GM12878 (cell line): ENCODE measurements at regions not wholly inside any gene's neighbourhood (a gene's known extent, or its start where the extent isn't known, plus 50 kb on each side); places are given as distances from the start of the nearest gene placed in this dataset.

Experiments used
- ATAC-seq: fragments of 200-7000 bp; cut with Tn5 transposase; 3 replicates; pipeline ENCODE4 v1.9.1; 2020; ENCODE audit warnings: mild to moderate bottlenecking, moderate library complexity
- BruUV-seq: library from RNA; stranded (reverse); fragments of 400-500 nt; replicated peaks from 2 replicates; lab custom pipeline; 2021; lab: Mats Ljungman, UMichigan
- CTCF ChIA-PET: fragments of 300-600 bp; sonication (Branson Sonifier 250); formaldehyde crosslinking; extraction: SDS; loops from one replicate; lab custom pipeline; 2021; ENCODE audit warnings: inconsistent platforms; lab: Yijun Ruan, JAX
- POLR2A ChIA-PET: fragments of 350-600 bp; formaldehyde crosslinking; extraction: SDS; loops from one replicate; lab custom pipeline; 2021; ENCODE audit warnings: inconsistent platforms; lab: Charles Lee
- RAD21 ChIA-PET: fragments of 300-600 bp; sonication (Branson Sonifier 250); formaldehyde crosslinking; loops from one replicate; lab custom pipeline; 2023; ENCODE audit warnings: antibody characterized with exemption; ENCODE audit not compliant: unreplicated experiment; lab: Charles Lee
- SMC1A ChIA-PET: fragments of 300-600 bp; sonication (Branson Sonifier 250); formaldehyde crosslinking; loops from one replicate; lab custom pipeline; 2023; ENCODE audit not compliant: unreplicated experiment, uncharacterized antibody; lab: Charles Lee
- DNase-seq: peaks from one replicate; pipeline ENCODE4 v3.0.0-alpha.2; 2011; ENCODE audit warnings: low read depth, low spot score
- FAIRE-seq: peaks from 3 replicates; lab custom pipeline; 2011; peaks lifted over from hg19 to GRCh38; lab: Jason Lieb, UNC
- H2AFZ ChIP-seq: 2 replicates; pipeline ENCODE4 v1.6.0; 2011; ENCODE audit warnings: low read depth, low read length, control low read depth; ENCODE audit not compliant: control insufficient read depth
- H3K27ac ChIP-seq: 2 replicates; pipeline ENCODE4 v1.5.1; 2011; ENCODE audit warnings: control low read depth; ENCODE audit not compliant: control insufficient read depth, insufficient read depth
- H3K27me3 ChIP-seq, 2 experiments: replicated peaks in 1 of 2; 2 replicates each; pipeline versions ENCODE4 v1.6.0 to v1.6.1; 2011; ENCODE audit warnings: low read length in 1 of 2; ENCODE audit not compliant: control insufficient read depth in 2 of 2, insufficient read depth in 2 of 2
- H3K36me3 ChIP-seq, 2 experiments: 2 replicates each; pipeline ENCODE4 v1.5.1; 2011; ENCODE audit warnings: low read length in 1 of 2; ENCODE audit not compliant: control insufficient read depth in 2 of 2, insufficient read depth in 2 of 2
- H3K4me1 ChIP-seq: 2 replicates; pipeline ENCODE4 v1.6.1; 2011; ENCODE audit warnings: mild to moderate bottlenecking, low read length, moderate library complexity, mixed read lengths; ENCODE audit not compliant: control insufficient read depth, insufficient read depth
- H3K4me2 ChIP-seq: 2 replicates; pipeline ENCODE4 v1.6.0; 2011; ENCODE audit warnings: control low read depth; ENCODE audit not compliant: control insufficient read depth, insufficient read depth
- H3K4me3 ChIP-seq: fragments of 200-600 bp; sonication (generic); 2 replicates; pipeline ENCODE4 v1.5.1; 2016
- H3K79me2 ChIP-seq: 2 replicates; pipeline ENCODE4 v1.6.0; 2011; ENCODE audit warnings: low read length; ENCODE audit not compliant: control insufficient read depth, insufficient read depth
- H3K9ac ChIP-seq: 2 replicates; pipeline ENCODE4 v1.8.0; 2011; ENCODE audit warnings: low read length, control low read depth, mixed read lengths; ENCODE audit not compliant: control insufficient read depth, insufficient read depth
- H3K9me3 ChIP-seq: replicated peaks from 3 replicates; pipeline ENCODE4 v1.5.1; 2011; ENCODE audit warnings: mild to moderate bottlenecking, low read length; ENCODE audit not compliant: control insufficient read depth, insufficient read depth
- H4K20me1 ChIP-seq: 2 replicates; pipeline ENCODE4 v1.6.0; 2011; ENCODE audit not compliant: control insufficient read depth, insufficient read depth
- ATF2 ChIP-seq: IDR thresholded peaks from 2 replicates; pipeline ENCODE4 v1.6.1; 2012; ENCODE audit warnings: low read length, inconsistent platforms
- BACH1 ChIP-seq: fragments of 450-650 bp; IDR thresholded peaks from 2 replicates; pipeline ENCODE4 v1.6.1; 2017; ENCODE audit warnings: mild to moderate bottlenecking, borderline replicate concordance
- BCL11A ChIP-seq: IDR thresholded peaks from 2 replicates; pipeline ENCODE4 v1.6.1; 2011; ENCODE audit warnings: low read depth, low read length
- CHD1 ChIP-seq: IDR thresholded peaks from 2 replicates; pipeline ENCODE4 v1.6.1; 2012; ENCODE audit warnings: low read depth, low read length, improper control_type of control experiment
- IKZF2 ChIP-seq, 2 experiments: fragments of 450-650 bp; IDR thresholded peaks; 2 replicates each; pipeline ENCODE4 v1.6.1; 2017; ENCODE audit warnings: mild to moderate bottlenecking in 2 of 2, moderate library complexity in 2 of 2
- LARP7 ChIP-seq: fragments of 450-650 bp; IDR thresholded peaks from 2 replicates; pipeline ENCODE4 v1.6.1; 2017; ENCODE audit warnings: mild to moderate bottlenecking
- MTA2 ChIP-seq: fragments of 450-650 bp; IDR thresholded peaks from 2 replicates; pipeline ENCODE4 v1.6.1; 2016; ENCODE audit warnings: low read depth, mild to moderate bottlenecking, moderate library complexity
- NBN ChIP-seq: fragments of 450-650 bp; IDR thresholded peaks from 2 replicates; pipeline ENCODE4 v1.6.1; 2016
- RCOR1 ChIP-seq: conservative IDR thresholded peaks from 2 replicates; pipeline ENCODE4 v1.6.1; 2012; ENCODE audit warnings: low read depth, low read length, improper control_type of control experiment
- RFX5 ChIP-seq: IDR thresholded peaks from 2 replicates; pipeline ENCODE4 v1.6.1; 2011; ENCODE audit warnings: low read depth, low read length, improper control_type of control experiment
- SMAD1 ChIP-seq: fragments of 450-650 bp; IDR thresholded peaks from 2 replicates; pipeline ENCODE4 v1.6.1; 2018; ENCODE audit warnings: mild to moderate bottlenecking, low read depth; ENCODE audit not compliant: partially characterized antibody
- SMARCA5 ChIP-seq: fragments of 450-650 bp; IDR thresholded peaks from 2 replicates; pipeline ENCODE4 v1.6.1; 2017; ENCODE audit warnings: mild to moderate bottlenecking
- SP1 ChIP-seq: IDR thresholded peaks from one replicate; pipeline ENCODE4 v1.6.1; 2011; ENCODE audit warnings: low read depth, low read length
- SUZ12 ChIP-seq: fragments of 200-600 bp; sonication (generic); IDR thresholded peaks from one replicate; pipeline ENCODE4 v1.6.1; 2018; ENCODE audit warnings: antibody characterized with exemption, mild to moderate bottlenecking; ENCODE audit not compliant: unreplicated experiment
- YY1 ChIP-seq: IDR thresholded peaks from 2 replicates; pipeline ENCODE4 v1.6.1; 2011; ENCODE audit warnings: low read depth, mild to moderate bottlenecking, low read length
- ZBTB40 ChIP-seq: fragments of 450-650 bp; IDR thresholded peaks from 2 replicates; pipeline ENCODE4 v1.6.1; 2016; ENCODE audit warnings: mild to moderate bottlenecking, moderate library complexity, borderline replicate concordance
- ZNF207 ChIP-seq: fragments of 450-650 bp; IDR thresholded peaks from 2 replicates; pipeline ENCODE4 v1.6.1; 2014; ENCODE audit warnings: antibody characterized with exemption, mild to moderate bottlenecking, borderline replicate concordance
- WGBS: methylation state at CpG from one replicate; pipeline ENCODE4 v1.1.6; 2016; ENCODE audit warnings: low lambda C conversion rate; ENCODE audit not compliant: insufficient replicate concordance, insufficient coverage; ENCODE audit errors: missing lambda C conversion rate; 5-methylcytosine and 5-hydroxymethylcytosine counted together
- in situ Hi-C: fragments of 300-500 bp; cut with MboI; formaldehyde crosslinking; loops from 9 replicates; pipeline ENCODE4 v1.14.3; 2018; ENCODE audit warnings: mixed read lengths
- intact Hi-C: fragments of 100-400 bp; cut with micrococcal nuclease; formaldehyde crosslinking; loops from one replicate; pipeline ENCODE4 v1.14.2; 2022; ENCODE audit not compliant: unreplicated experiment

- in situ Hi-C loops (no loop called here), intact Hi-C loops (no loop called here)
- Histone ChIP-seq H3K4me3 (no peak overlapping the region), H4K20me1 (no peaks in the 10 kb centered on the region), H2AFZ (no peak overlapping the region), H3K36me3 (no peaks in the 10 kb centered on the region), H3K9me3 (no peaks in the 10 kb centered on the region), H3K4me2 (no peak overlapping the region), H3K9ac (no peak overlapping the region), H3K79me2 (no peaks in the 10 kb centered on the region), H3K4me1 (no peaks in the 10 kb centered on the region), H3K27ac (no peak overlapping the region), H3K27me3 (no peaks in the 10 kb centered on the region)
- ATAC-seq (no peak), FAIRE-seq (no peak), DNase-seq (no peak)
- BruUV-seq, result no TSS peak
- WGBS, result 95% methylated on average over 1 of the region's 1 CpG
- ChIA-PET POLR2A (no interaction called here), SMC1A (no interaction called here), CTCF (no interaction called here), RAD21 (no interaction called here)
- TF ChIP-seq SMARCA5, result no peak
These were observed 437.2 kb upstream of the ZFP42 start for GRCh38 chr4:187558391-187558790.

- DNase-seq (no peak), FAIRE-seq (no peak), ATAC-seq (no peak)
- intact Hi-C loops, result no loop called here
- Histone ChIP-seq H2AFZ (no peak overlapping the region), H3K79me2 (no peaks in the 10 kb centered on the region), H4K20me1 (no peaks in the 10 kb centered on the region), H3K4me3 (no peak overlapping the region), H3K4me1 (no peaks in the 10 kb centered on the region), H3K9ac (no peak overlapping the region), H3K27me3 (no peaks in the 10 kb centered on the region), H3K4me2 (no peak overlapping the region), H3K9me3 (no peaks in the 10 kb centered on the region), H3K27ac (no peak overlapping the region), H3K36me3 (no peaks in the 10 kb centered on the region)
- CTCF ChIA-PET, result no interaction called here
- 20% methylated on average over 7 of the region's 7 CpGs for WGBS
- no TSS peak for BruUV-seq
- RAD21 ChIA-PET, result no interaction called here
- in situ Hi-C loops, result no loop called here
- POLR2A ChIA-PET, result no interaction called here
- SMC1A ChIA-PET, result no interaction called here
- TF ChIP-seq LARP7 (no peak), SMAD1 (no peak), ZBTB40 (no peak), IKZF2 (IDR thresholded peaks at IDR 0.05) (no peak), BACH1 (no peak), ZNF207 (no peak), MTA2 (no peak), SUZ12 (no peak), RCOR1 (no peak), YY1 (no peak), CHD1 (no peak), RFX5 (no peak), SP1 (no peak), NBN (no peak), BCL11A (no peak), ATF2 (no peak)
These were observed 433.2 kb upstream of the ZFP42 start for GRCh38 chr4:187562345-187562744.
